ENCODE measurements at regions not wholly inside any gene's neighbourhood (a gene's known extent, or its start where the extent isn't known, plus 50 kb on each side); places are given as distances from the start of the nearest gene placed in this dataset.

DNA sequence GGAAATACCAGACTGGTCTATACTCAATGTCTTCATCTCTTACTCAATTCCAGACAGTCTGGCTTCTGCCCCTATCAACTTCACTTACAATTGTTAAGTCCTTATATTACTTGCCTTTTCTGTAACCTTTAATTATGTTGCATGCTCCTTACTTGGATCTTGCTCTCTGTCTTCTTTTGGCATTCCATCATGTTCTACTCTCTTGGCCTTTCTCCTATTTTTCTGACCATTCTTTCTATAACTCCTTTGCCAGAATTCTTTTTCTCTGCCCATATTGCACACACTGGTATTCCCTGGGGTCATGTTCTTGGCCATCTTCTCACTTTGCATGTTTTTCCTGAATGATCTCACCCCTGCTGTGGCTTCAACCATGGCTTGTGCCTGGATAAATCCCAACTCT is 209.8 kb upstream of the ZNF462 start:
- peak; percentile 43 to 57 for DNase-seq (ENCODE audit: low read depth in 2 of 2)

DNA sequence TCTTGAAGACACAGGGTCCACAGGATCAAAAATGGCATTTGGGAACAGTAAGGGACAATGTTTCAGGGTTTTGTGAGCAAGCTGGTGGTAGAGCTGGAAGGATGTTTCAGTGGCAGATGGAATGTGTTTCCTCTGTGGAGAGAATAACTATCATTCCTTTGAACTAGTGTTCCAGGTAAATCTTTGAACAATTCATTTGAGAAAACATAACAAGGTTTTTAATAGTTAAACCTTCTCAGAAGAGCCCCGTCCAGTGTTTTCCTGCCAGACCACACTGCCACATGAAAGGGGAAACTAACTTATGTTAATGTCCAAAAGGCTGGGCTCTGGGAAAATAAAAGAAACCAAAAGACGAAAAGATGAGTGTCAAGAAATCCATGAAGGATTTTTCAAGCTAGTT is 207.0 kb upstream of the ZNF462 start:
- DNase-seq (ENCODE audit: low read depth in 2 of 2) = no peak

DNA sequence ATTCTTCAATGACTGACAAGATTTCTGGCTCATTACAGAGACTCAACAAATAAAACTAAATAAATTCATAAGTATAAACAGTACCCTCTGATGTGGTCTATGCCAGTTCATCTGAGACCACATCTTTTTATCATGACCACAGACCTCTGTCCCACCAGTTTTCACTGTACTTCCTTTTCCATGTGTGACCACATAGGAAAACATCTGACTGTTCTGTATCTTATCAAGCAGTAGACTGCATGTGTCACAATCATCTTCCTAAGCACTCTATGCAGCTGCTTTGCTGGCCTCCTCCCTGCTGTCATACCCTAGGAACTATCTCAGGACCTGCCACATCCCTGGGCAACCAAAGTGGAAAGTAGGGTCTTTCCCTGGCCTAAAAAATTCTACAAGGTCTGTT is 205.0 kb upstream of the ZNF462 start:
- no peak for DNase-seq (ENCODE audit: low read depth in 2 of 2)

DNA sequence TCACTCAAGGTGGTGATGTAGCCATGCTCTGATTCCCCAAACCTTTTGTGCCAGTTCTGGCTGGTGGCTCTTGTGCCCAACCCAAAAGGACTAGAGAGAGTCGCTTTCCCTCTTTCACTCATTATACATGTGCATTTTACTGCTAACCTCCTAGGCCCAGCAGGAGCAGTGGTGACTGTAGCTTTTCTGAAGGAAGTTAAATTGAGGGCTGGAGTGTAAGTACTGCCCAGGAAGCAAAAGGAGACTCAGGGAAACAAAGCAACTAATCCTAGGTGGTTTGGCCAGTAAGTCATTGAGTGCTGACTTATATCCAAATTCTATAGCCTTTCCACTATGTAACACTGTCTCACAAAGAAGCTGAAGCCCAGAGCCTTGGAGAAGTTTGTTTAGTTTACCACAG is 194.4 kb upstream of the ZNF462 start:
- DNase-seq (ENCODE audit: low read depth in 2 of 2) = no peak

DNA sequence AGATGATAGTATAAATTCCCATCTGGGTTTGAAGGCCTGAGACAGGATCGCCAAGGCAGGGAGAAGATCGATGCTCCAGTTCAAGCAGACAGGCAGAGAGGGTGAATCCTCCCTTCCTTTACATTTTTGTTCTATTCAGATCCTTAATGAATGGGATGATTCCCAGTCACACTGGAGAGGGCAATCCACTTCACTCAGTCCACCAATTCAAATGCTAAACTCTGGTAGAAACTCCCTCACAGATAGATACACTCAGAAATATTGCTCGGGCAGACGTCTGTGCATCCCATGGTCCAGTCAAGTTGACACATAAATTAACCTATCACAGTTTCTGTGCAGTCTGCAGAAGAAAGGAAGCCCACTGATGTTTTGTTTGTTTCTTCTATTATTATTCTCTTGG is 193.1 kb upstream of the ZNF462 start:
- DNase-seq (ENCODE audit: low read depth in 2 of 2) = no peak

DNA sequence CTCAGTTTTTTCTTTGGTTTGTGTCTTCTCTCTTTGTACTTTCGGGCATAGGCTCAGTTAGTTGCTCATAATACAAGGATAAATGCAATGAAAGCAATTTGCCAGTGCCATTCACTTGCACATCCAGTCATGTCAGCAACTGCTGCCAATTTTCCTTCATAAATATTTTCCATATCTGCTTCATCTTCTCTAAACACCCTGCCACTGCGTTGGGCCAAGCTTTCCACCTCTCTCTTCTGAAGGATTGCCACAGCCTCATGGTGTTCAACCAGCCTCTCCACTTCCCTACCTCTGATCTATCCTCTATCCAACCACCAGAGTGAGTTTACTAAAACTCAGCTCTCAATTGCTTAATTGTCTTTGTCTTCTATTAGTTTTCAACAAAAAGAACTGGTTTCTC is 192.5 kb upstream of the ZNF462 start:
- DNase-seq (ENCODE audit: low read depth in 2 of 2) = no peak

DNA sequence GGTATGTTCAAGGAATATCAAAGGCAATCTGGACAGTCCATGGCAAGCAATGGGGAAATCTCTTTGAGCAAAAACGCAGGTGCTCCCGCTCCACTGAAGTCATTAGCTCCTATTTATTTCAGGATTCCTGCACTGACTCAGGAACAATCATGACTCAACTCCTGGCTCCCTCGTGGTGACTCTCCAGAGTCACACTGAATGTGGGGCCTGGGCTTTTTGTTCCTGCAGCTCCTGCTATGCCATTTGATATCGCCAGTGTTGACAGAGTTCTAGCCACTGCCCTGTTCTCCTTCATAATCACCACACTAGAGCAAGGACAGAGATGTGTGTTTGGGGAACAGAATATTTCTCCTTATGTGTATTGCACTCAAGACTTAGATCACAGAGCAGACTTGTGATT is 187.2 kb upstream of the ZNF462 start:
- no peak for DNase-seq (ENCODE audit: low read depth in 2 of 2)

DNA sequence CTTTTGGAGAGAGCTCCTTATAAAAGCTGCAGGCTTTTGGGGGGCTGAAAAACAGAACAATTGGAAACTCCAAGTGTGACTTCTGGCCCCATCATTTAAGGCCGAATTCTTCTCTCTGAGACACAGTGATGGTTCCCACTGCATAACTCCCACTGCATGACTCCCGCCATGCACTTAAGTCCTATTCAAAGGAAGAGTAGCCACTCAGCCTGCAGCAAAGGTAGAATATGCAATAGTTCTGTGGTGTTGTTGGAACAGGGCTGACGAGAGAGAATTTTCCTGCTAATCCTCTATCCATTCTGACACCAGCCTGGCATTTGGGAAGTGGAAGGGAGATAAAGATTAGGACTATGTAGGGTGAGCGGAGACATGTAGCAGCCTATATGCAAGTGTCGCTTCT is 185.6 kb upstream of the ZNF462 start:
- DNase-seq (ENCODE audit: low read depth in 2 of 2) = no peak

DNA sequence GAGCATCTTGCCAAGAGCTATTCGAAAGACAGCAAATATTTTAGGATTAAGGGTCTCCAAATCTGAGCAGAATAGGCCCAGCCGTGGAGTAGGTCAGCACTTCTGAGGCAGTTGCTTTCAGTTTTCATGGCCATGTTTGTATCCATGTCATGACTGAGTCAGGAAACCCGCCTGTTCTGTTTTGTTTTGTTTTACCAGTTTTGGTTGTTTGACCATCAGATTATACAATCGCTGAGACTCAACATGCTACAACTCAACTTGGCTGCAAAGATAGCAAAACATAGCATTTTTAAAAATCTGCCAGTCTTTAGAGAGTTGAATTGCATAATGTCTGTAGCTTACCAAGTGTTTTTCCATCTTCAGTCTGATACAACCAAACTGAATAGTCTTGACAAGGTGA is 185.1 kb upstream of the ZNF462 start:
- DNase-seq (ENCODE audit: low read depth in 2 of 2) = no peak

DNA sequence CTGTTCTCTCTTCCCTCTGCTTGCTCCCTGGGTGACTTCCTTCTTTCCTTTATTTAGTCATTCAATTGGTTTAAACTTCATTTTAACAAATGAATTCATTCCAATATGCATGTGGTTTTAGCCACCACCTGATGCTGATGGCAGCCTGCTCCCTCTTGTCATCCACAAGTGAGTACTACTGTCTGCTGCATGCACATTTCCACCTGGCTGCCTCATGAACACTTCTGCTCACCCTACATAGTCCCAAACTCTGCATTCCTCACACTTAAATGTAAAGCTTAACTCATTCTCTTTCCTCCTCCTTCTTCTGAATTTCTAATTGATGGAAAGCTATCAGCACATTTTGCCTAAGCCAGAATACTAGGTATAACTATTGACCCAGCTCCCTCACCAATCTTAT is 184.7 kb upstream of the ZNF462 start:
- DNase-seq (ENCODE audit: low read depth in 2 of 2) = no peak

DNA sequence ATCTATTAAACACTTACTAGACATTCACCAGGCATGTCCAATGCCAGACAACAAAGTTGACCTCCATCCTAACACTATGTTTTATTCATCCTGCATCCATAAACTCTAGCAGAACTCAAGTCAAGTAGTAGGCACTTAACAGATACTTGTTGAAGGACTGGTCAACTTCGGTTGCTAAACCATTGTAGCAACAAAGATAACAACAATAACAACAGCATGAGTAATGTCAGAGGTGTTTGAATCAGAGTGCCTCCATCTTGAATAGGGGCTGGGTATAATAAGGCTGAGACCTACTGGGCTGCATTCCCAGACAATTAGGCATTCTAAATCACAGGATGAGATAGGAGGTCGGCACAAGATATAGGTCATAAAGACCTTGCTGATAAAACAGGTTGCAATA is 180.5 kb upstream of the ZNF462 start:
- DNase-seq (ENCODE audit: low read depth in 2 of 2) = no peak

DNA sequence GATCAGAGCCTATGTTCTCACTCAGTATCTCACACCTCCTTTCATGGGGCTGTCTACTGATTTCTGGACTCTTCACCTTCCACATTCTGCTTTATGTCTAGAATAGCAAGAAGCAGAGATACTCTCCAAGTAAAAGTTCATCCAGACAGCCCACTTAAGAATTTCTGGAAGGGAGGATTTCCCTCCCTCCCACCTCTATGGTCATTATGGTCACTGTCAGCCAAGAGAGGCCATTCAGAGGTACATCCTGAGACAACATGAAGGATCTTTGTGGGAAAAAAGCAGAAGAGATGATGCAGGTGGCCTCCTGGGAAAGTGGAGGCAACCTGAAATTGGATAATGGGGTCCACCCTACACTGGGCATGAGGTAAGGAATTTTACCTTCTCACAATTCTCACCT is 179.5 kb upstream of the ZNF462 start:
- DNase-seq (ENCODE audit: low read depth in 2 of 2) = no peak

DNA sequence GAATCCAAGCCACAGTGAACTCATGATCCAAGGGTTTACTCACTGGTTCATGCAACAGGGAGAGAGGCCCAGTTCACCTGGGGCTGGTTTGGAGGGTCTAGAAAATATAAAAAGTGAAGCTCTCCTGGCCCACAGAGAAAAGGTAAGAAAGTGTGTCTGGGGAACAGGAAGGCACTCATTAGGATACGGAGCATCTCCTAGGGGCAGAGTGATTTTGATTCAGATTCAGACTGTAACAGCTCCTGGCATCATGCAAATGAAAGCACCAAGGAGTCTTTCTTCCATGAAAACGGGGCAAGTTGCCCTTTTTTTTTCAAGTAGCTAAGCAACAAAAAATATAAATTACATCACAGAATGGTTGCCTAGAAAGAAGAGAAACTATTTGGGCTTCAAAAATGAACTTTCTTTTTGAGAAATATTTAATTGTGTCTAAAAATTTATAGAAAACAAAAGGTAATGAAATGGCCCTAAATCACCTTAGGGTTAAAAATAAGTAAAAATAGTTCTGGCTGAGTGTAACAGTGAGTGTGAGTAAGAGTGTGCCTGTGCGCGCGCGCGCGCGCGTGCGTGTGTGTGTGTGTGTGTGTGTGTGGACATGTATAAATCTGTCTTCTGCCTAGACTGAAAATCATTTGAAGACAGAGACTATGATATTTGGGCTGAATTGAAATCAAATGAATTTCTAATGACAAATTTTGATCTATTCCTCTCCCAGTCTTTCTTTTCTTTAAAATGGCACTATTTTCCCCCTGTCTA is 177.8 kb upstream of the ZNF462 start:
- no peak for DNase-seq (ENCODE audit: low read depth in 2 of 2)

DNA sequence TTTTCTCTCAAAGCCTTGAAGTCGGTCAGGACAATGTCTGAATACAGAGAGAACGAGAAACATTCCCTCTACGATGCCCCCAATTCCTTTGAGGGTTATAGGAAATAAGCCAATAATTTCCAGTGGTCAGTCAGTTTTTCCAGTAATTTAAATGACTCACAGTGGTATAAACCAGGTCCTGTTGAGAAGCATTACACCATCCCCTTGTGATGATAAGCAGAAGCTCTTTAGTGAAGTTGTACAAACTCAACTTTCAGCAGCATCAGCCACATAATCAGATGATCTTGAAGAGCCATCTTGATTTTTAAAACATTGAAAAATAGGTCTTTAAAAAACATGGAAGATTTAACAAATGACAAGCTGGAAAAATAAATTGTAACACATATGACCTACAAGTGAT is 173.9 kb upstream of the ZNF462 start:
- no peak for DNase-seq (ENCODE audit: low read depth in 2 of 2)

DNA sequence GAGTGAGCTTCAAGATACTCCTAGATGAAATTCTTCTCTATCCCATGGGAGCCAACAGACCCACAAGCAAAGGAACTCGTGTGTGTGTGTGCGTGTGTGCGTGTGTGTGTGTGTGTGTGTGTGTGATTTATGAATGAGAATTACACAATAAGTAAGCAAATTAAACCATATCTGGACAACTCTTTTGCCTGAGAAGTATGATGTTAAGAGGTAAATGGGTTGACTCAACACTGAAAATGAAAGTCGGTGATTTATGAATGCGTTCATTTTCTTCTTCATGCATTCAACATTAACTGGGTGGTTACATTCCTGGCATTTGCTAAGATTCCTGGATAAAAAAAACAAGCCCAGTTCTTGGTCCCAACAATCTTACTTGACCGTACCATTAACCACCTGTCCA is 171.3 kb upstream of the ZNF462 start:
- no peak for DNase-seq (ENCODE audit: low read depth in 2 of 2)

DNA sequence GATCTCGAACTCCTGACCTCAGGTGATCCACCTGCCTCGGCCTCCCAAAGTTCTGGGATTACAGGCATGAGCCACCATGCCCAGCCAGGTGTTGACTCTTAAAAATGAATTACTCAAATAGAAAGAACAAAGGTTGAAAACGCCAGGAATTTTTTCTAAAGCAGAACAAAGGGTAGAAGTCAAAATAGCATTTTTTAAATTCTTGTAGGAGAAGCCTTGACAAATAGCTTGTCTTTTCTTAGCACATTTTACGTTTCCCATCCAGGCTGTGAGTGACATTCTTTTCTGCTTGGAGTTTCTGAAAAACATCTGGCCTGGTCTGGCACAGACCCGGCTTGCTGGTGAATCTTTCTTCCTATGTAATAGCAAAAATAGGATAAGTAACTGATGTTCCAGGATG is 169.4 kb upstream of the ZNF462 start:
- no peak for DNase-seq (ENCODE audit: low read depth in 2 of 2)

DNA sequence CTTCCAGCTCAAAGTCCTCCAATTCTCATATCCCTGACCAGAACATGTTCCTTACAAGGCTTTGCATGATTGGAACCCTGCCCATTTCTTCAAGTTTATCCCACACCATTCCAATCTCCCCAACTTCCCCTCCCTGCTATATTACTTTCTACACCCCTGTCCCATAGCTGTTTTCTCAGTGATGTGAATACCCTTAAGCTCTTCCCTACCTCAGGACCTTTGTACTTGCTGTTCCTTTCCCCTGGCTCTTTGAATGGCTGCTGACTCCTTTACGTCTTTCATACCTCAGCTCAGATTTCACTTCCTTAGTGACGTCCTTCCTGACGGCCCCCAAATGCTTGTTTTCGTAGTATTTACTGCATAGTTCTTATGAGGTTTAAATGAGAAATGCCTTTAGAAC is 166.2 kb upstream of the ZNF462 start:
- DNase-seq (ENCODE audit: low read depth in 2 of 2) = no peak

DNA sequence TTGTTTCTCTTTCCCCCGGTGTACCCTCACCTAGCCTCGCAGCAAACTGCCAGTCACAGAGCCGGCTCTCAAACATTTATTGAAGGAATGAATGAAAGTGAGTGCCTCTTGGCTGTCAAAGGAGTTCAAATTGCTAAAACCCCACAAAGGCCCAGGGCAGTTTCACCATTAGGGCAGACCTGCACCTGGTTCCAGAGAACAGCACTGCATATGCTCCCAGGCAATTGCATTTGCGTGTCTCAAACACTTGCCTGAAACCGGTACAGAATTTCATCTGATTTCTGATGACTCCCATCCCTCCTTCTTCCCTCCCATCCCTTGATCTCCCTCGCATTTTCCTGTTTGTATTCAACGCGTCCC is 165.6 kb upstream of the ZNF462 start:
- no peak for DNase-seq (ENCODE audit: low read depth in 2 of 2)

DNA sequence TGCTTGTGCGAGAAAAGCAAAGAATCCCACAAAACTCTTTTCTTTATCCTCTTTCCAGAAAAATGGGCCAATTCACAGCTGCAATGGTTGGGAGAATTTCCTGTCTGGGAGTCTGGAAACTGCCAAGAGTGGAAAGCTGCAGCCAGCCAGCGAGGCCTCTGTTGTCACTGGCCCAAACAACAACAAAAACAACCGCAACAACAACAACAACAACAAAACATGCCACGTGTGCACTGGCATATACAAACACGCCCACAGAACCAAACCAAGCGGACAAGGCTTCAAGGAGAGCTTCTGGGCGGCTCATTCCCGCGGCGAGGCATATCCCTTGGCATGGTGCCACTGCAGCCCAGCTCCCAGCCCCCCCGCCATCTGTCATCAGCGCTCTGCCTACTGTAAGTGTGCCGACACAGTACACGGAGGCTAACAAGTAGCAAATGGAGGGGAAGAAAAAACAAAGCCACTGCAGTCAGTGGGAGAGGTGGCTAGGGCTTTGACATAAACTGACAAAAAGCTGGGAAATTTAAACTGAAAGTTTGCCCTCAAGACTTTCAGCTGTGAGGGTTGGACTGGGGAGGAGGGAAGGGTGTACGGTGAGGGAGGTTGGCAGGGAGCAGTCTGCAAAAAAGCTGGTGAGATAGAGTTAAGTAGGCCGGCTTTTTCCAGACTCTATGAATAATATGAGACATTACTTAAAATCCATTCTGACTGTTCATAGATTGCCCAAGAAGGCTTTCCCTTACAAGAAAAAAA is 165.0 kb upstream of the ZNF462 start:
- peak in 1 of 2 experiments; percentile 54 for DNase-seq (ENCODE audit: low read depth in 2 of 2)

DNA sequence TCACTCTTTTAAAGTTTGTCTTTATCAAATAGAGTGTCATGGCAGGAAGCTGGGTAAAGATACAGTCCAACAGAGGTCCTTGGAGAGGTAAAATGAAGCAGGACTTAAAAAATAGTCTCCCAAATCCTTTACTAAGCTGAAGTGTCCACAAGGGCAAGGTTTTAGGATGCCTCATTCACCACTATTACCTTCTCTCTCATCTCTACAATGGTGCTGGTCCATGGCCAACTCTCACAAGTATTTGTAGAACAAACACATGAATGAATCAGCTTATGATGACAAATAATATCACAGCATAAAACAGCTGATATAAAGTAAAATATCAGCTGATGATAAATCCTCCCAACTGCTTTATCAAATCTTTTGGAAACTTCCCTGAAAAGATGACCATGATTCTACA is 162.3 kb upstream of the ZNF462 start:
- no peak for DNase-seq (ENCODE audit: low read depth in 2 of 2)

DNA sequence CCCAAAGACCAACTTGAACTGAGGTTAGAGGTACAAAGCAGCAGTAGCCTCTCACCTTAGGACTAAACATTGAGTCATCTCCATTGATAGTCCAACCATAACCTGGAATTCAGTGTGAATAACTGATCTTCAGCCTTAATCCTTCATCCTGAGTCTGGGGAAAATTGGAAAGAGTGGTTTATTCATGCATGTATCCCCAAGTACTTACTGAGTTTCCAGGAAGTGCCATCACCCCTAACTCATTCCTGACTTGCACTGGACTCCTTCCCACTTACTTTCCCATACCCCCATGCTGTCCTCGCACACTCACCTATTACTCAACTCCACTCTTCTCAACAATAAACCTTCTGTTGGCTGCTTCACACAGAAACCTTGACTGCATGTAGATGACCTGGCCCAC is 161.4 kb upstream of the ZNF462 start:
- no peak for DNase-seq (ENCODE audit: low read depth in 2 of 2)

DNA sequence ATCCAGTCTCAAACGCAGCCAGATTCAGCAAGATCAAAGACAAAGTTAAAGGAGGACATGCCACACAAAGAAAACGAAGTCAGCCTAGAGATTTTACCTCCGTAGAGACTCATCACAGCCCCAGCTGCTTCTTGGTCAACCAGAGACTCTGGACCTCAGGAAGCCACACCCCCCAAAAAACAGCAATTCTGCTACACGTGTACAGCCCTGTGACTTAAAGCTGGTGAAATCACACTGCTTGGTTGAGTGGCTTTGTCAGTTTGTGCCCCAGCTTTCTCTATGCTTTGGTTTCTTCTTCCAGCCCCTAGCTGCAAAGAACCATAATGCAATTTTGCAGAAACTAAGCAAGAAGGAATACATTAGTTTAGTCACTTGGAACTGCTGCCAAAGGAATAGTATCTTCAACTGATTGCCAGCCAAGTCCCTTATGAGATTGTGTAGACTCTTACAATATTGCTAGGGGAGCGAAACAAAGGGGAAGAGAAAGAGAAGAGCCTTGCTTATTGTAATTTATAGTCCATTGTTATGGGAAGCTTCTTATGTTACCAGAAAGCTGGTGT is 158.8 kb upstream of the ZNF462 start:
- no peak for DNase-seq (ENCODE audit: low read depth in 2 of 2)

DNA sequence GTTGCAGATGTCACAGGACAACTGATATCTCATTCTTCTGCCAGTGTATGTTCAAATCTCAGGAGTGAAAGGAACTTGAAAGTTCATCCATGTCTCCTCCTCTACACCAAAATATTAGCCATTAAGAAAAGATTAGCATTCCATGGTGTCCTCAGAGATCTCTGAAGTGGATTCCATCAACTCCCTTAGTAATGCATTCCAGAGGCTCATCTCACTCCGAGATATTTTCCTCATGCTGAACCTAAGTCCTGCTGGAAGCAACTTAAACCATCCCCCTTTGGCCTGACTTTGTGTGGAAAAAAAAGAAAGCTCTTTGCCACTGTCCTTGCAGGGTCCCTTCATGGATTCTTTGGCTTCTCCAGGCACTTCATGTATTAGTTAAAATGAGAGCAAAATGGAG is 155.7 kb upstream of the ZNF462 start:
- DNase-seq (ENCODE audit: low read depth in 2 of 2) = no peak

Measured in fibroblast of skin of left biceps (primary cell).